NB4 (cell line): ENCODE measurements at regions not wholly inside any gene's neighbourhood (a gene's known extent, or its start where the extent isn't known, plus 50 kb on each side); places are given as distances from the start of the nearest gene placed in this dataset.

Experiments used
- CTCF ChIP-seq: IDR thresholded peaks from one replicate; pipeline ENCODE4 v1.5.1; 2012; ENCODE audit warnings: low read depth, low read length
- MYC ChIP-seq: IDR thresholded peaks from 2 replicates; pipeline ENCODE4 v1.6.1; 2011; ENCODE audit warnings: low read depth, low read length
- POLR2A ChIP-seq: IDR thresholded peaks from 2 replicates; pipeline ENCODE4 v1.6.1; 2011; ENCODE audit warnings: mild to moderate bottlenecking; ENCODE audit not compliant: insufficient read length; ENCODE audit errors: extremely low read depth

GRCh38 chr13:91086936-91087716, 260.4 kb upstream of the MIR17HG start:
- no peak for TF ChIP-seq POLR2A
- no peak for TF ChIP-seq CTCF
- TF ChIP-seq MYC, result no peak
